Activated T-helper 17 cell treated with anti-CD3 and anti-CD28 coated beads, Interleukin-2, amount 50 U/mL, for 72 hours (primary cell): ENCODE measurements at regions not wholly inside any gene's neighbourhood (a gene's known extent, or its start where the extent isn't known, plus 50 kb on each side); places are given as distances from the start of the nearest gene placed in this dataset.

Experiments
- ATAC-seq: fragments of 150-1000 bp; cut with Tn5 transposase; replicated peaks from 2 replicates; pipeline ENCODE4 v1.10.0; 2021; ENCODE audit warnings: mild to moderate bottlenecking, moderate library complexity
- H3K27ac Mint-ChIP-seq: one replicate; pipeline ENCODE4 v1.8.0; 2022; ENCODE audit warnings: mixed read lengths
- H3K27me3 Mint-ChIP-seq: one replicate; pipeline ENCODE4 v1.8.0; 2022; ENCODE audit warnings: mixed read lengths
- H3K36me3 Mint-ChIP-seq: one replicate; pipeline ENCODE4 v1.8.0; 2022; ENCODE audit warnings: low read depth, mild to moderate bottlenecking, mixed read lengths
- H3K4me1 Mint-ChIP-seq: one replicate; pipeline ENCODE4 v1.8.0; 2022; ENCODE audit warnings: mixed read lengths
- H3K4me3 Mint-ChIP-seq: one replicate; pipeline ENCODE4 v1.8.0; 2022; ENCODE audit warnings: mild to moderate bottlenecking, mixed read lengths
- H3K9me3 Mint-ChIP-seq: one replicate; pipeline ENCODE4 v1.8.0; 2022; ENCODE audit warnings: mixed read lengths

DNA sequence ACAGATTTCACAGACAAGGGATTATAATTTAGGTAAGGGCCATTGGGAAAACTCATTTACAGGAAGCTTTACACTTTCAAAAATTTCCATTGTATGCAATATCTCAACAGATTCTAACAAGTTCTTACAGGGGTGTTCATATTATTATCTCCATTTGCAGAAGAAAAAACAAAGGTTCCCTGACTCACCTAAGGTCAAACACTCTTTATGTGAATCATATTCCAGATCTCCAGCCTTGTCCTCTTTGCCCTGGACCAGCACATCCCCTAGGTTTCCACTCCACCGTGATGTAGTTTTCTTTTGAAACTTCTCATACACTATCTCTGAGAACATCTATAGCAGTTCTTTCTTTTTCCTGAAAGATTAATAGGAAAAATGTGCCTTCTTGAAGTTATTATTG, 96.4 kb upstream of the HS3ST1 start:
- H3K4me3 Mint-ChIP-seq, result no peak overlapping the region
- no peak overlapping the region for H3K27ac Mint-ChIP-seq
- peaks cover 5% of the 10 kb centered on the region for H3K27me3 Mint-ChIP-seq
- no peaks in the 10 kb centered on the region for H3K4me1 Mint-ChIP-seq
- no peaks in the 10 kb centered on the region for H3K9me3 Mint-ChIP-seq
- no peak for ATAC-seq
- H3K36me3 Mint-ChIP-seq, result no peaks in the 10 kb centered on the region

DNA sequence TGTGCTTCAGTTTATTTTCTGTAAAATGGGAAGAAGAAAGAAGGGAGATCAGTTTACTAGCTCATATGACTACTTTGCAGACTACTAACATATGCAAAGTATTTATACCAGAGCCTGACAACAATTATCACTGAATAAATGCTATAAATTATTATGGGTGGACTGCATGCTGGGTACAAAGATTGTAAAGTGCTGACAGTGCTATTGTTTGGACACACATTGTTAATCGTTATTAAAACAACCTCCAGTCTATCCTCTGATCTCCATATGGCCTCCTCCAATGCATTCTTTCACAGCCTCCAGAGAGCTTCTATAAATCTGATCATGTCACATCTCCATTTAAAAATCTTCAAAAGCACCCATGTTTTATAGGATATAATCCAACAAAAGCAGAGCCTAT, 90.1 kb upstream of the HS3ST1 start:
- ATAC-seq, result no peak
- H3K27ac Mint-ChIP-seq, result no peak overlapping the region
- H3K36me3 Mint-ChIP-seq, result no peaks in the 10 kb centered on the region
- H3K9me3 Mint-ChIP-seq, result no peaks in the 10 kb centered on the region
- no peaks in the 10 kb centered on the region for H3K27me3 Mint-ChIP-seq
- H3K4me1 Mint-ChIP-seq, result no peaks in the 10 kb centered on the region
- H3K4me3 Mint-ChIP-seq, result no peak overlapping the region

DNA sequence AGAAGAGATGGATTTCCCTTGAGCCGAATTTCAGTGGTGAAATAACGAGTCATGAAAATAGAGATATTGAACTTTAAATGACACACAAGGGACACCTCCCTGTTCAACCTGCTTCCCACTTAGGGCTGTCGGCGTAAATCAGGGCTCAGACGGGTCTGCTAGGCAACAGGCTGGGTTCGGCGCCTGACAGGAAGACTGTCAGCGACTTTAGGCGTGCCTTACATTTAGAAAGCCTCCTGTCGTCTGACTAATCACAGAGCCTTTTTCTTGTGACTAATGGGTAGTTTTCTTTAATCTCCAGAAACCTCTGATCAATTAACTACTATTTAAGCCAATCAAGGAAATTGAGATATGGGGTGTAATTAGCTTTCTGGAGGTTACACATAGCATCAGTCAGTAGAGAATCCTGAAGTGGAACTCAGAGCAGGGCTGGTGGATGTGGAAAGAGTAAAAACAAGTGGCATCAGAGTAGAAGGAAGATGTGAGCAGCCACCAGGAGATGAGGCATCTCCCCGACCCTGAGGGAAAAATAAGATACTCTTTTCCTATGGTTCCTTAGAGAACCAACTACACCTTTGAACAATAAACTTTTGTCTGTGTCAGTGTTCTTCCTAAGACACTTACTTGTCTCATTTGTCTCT, 86.2 kb upstream of the HS3ST1 start:
- no peaks in the 10 kb centered on the region for H3K36me3 Mint-ChIP-seq
- H3K27me3 Mint-ChIP-seq, result peaks cover 7% of the 10 kb centered on the region
- H3K27ac Mint-ChIP-seq, result no peak overlapping the region
- no peaks in the 10 kb centered on the region for H3K4me1 Mint-ChIP-seq
- no peaks in the 10 kb centered on the region for H3K9me3 Mint-ChIP-seq
- H3K4me3 Mint-ChIP-seq, result no peak overlapping the region
- ATAC-seq, result no peak

DNA sequence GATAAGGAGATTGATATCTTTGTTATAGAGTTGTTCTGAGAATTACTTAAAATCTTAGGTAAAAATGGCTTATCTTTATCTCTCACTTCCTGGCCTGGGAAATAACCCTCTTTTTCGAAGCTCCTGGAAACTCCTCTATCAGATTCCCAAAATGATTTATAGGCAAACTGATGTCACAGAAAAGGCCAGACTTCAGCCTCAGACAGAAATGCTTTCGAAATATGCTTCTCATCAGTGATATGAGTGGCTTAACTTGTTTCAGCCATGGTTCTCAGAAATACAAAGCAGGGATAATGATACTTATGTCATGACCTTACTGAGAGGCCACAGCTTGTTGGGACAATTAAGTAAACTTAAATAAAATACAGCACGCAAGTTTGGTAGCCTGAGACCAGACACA, 85.3 kb upstream of the HS3ST1 start:
- no peaks in the 10 kb centered on the region for H3K36me3 Mint-ChIP-seq
- no peak for ATAC-seq
- peaks cover 7% of the 10 kb centered on the region for H3K27me3 Mint-ChIP-seq
- H3K4me1 Mint-ChIP-seq, result no peaks in the 10 kb centered on the region
- no peak overlapping the region for H3K27ac Mint-ChIP-seq
- H3K4me3 Mint-ChIP-seq, result no peak overlapping the region
- no peaks in the 10 kb centered on the region for H3K9me3 Mint-ChIP-seq

DNA sequence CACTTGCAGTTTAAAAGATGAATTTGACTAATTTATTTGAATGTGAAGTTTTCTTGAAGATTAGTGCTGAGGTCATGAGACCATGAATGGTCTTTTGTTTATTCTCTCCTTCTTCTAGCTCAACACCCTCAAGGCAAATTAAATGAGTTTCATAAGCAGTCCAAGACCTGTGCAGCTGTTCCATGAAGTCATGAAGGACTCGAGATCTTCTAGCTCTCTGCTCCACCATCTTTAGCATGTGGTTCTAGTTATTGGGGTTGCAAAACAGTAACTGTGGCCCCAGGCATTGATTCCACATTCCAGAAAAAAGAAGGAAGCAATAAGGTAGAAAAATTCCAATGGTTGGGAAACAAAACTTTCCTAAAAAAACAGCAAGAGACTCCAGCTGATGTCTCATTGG, 84.2 kb upstream of the HS3ST1 start:
- Mint-ChIP-seq H3K9me3 (no peaks in the 10 kb centered on the region), H3K36me3 (no peaks in the 10 kb centered on the region), H3K4me3 (no peak overlapping the region), H3K27ac (no peak overlapping the region), H3K27me3 (peaks cover 7% of the 10 kb centered on the region), H3K4me1 (no peaks in the 10 kb centered on the region)
- ATAC-seq, result no peak

DNA sequence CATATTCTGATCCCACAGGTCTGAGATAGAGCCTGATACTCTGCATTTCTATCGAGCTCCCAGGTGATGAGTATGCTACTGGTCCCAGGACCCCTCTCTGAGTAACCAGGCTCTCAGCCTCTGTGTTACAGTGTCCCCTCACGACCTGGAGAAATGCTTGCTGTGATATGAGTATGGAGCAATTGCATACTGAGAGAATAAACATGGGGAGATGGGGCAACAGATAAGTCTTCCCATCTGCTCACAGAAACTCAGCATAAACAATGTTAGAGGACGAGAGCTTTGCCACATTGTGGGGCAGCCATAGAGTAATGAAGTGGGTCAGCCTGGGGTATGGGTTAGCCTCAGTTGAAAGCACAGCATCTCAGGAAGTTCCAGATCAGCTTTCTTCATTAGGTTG, 82.6 kb upstream of the HS3ST1 start:
- no peaks in the 10 kb centered on the region for H3K9me3 Mint-ChIP-seq
- no peak overlapping the region for H3K4me3 Mint-ChIP-seq
- H3K27me3 Mint-ChIP-seq, result peaks cover 7% of the 10 kb centered on the region
- no peak for ATAC-seq
- H3K36me3 Mint-ChIP-seq, result no peaks in the 10 kb centered on the region
- no peak overlapping the region for H3K27ac Mint-ChIP-seq
- no peaks in the 10 kb centered on the region for H3K4me1 Mint-ChIP-seq

DNA sequence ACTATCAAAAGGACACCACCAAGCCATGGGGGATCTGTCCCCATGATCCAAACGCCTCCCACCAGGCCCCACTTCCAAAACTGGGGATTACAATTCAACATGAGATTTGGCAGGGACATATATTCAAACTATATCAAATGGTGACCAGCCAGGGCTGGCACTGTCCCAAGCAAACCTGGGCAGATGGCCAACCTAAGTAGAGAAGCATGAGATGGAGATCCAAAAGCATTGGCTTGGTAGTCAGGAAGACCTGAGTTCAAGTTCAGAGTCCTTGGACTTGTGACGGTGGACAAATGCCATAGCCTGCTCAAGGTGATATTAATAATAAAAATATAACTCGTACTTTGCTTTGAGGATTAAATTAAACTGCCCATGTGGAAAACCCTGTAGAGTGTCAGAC, 79.2 kb upstream of the HS3ST1 start:
- Mint-ChIP-seq H3K36me3 (no peaks in the 10 kb centered on the region), H3K9me3 (no peaks in the 10 kb centered on the region), H3K27ac (no peak overlapping the region), H3K4me1 (peaks cover 6% of the 10 kb centered on the region), H3K4me3 (no peak overlapping the region), H3K27me3 (peaks cover 3% of the 10 kb centered on the region)
- no peak for ATAC-seq

DNA sequence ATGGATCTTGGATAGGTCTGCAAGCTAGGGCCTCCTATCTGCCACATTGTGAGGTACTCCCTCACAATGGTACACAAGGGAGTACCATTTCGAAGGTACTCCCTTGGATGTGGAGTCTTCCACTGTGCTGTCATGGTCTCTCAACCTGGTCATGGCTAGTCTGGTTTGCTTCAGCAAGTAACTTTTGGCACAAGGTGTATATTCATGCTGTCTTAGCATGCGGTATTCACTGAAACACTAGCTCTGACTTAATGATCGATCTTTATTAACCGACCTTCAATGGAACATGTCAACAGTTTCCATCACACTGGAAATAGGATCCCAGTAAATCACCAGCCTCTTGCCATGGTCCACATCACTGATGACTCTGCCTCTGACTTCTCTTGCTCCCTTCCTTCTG, 77.5 kb upstream of the HS3ST1 start:
- H3K27ac Mint-ChIP-seq, result no peak overlapping the region
- H3K27me3 Mint-ChIP-seq, result no peaks in the 10 kb centered on the region
- H3K4me3 Mint-ChIP-seq, result no peak overlapping the region
- H3K36me3 Mint-ChIP-seq, result no peaks in the 10 kb centered on the region
- peaks cover 4% of the 10 kb centered on the region for H3K9me3 Mint-ChIP-seq
- ATAC-seq, result no peak
- peaks cover 6% of the 10 kb centered on the region for H3K4me1 Mint-ChIP-seq

DNA sequence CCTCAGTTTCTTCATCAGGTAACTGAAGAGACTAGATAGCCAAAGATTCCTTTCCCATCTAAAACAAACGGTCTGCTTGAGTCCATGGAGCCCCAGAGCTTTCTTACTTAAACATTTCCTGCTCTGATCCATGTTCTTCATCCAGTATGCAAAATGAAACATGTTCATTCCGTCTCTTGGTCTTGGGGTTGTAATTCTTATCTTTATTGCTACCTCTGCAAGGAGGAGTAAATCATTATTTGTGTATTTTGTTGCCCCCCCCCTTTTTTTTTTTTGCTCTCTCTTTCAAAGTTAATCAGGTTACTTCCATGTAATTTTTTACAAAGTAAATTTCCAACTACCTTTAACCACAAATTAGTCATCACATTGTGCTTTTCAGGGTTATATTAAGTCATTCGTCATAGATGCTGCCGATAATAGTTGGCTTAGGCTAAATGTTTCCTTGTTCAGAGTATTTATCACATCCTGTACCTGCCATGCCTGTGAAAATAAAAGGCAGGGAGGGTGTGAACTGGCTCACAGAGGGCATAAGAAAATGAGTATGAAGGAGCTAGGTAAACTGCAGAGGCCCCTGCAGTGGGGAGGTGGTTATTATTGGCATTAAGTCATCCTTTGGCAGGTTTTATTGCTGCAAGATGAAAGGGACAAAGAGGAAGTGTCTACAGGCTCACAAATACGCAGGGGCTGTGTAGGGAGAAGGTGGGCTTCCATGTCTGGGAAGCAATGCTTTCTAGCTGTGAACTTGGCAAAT, 76.7 kb upstream of the HS3ST1 start:
- Mint-ChIP-seq H3K4me1 (peaks cover 6% of the 10 kb centered on the region), H3K4me3 (peak overlapping the region; percentile 40), H3K9me3 (peaks cover 4% of the 10 kb centered on the region), H3K27me3 (no peaks in the 10 kb centered on the region), H3K27ac (peak overlapping the region; percentile 76), H3K36me3 (no peaks in the 10 kb centered on the region)
- ATAC-seq, result peak; percentile 91

DNA sequence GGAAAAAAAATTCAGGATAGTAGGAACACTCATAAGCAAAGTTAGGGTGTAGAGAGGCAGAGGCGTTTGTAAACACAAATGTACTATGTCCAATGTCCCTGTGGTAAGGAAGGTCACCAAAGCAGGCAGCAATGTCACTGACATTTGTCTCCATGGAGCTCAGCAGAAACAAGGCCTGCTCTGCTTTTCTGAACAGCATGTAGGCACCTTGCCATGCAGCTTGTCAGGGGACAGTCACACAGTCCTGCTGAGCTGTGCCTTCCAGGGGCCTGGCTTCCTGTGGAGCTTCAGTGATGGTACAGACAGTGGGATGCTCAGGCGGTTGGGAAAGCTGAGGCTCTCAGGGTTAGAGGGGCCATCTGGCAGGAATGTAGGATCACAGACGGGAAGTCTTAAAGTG, 74.5 kb upstream of the HS3ST1 start:
- Mint-ChIP-seq H3K4me1 (peaks cover 6% of the 10 kb centered on the region), H3K4me3 (no peak overlapping the region), H3K36me3 (no peaks in the 10 kb centered on the region), H3K27ac (no peak overlapping the region), H3K27me3 (no peaks in the 10 kb centered on the region), H3K9me3 (peaks cover 4% of the 10 kb centered on the region)
- no peak for ATAC-seq

DNA sequence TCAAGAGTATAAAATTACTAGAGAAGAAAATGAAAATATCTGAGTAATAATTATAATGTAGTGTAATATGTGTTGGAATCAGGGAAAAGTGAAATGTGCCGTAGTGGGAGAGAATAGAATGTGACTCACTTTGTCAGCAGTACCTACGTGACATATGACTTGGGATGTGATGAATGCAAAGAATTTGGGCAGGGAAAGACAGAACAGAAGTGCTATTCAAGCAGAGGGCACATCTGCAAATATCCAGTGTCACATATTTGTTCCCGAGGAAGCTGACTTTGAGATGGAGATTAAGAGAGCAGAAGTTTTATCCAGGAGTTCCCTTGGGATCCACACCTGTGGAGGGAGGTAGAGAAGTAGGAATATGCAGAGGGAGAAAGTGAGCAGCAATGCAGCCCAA, 69.3 kb upstream of the HS3ST1 start:
- H3K36me3 Mint-ChIP-seq, result no peaks in the 10 kb centered on the region
- no peak overlapping the region for H3K4me3 Mint-ChIP-seq
- no peaks in the 10 kb centered on the region for H3K27me3 Mint-ChIP-seq
- ATAC-seq, result no peak
- peaks cover 4% of the 10 kb centered on the region for H3K9me3 Mint-ChIP-seq
- H3K4me1 Mint-ChIP-seq, result no peaks in the 10 kb centered on the region
- H3K27ac Mint-ChIP-seq, result no peak overlapping the region

DNA sequence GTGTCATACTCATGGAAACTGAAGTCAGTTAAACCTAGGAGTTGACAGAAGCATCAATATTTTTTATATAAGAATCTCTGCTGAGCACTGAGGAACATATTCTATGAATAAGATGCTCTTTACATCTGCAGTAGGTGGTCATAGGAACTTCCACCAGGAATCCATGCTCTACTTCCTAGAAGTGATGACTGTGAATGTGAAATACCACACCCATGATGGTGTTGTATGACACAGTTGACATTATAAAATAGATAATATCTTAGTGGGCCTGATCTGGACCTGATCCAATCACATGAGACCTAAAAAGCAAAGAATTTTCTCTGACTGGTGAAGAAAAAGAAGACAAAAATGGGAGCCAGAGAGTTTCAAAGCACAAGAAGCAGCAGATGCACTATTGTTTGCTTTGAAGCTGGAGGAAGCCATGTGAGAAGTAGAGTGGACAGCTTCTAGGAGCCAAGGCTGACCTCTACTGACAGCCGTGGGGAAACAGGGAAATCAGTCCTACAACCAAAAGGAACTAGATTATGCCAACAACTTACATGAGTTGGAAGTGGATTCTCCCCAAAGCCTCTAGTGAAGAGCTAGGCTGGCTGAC, 68.6 kb upstream of the HS3ST1 start:
- no peaks in the 10 kb centered on the region for H3K4me1 Mint-ChIP-seq
- peaks cover 4% of the 10 kb centered on the region for H3K9me3 Mint-ChIP-seq
- no peaks in the 10 kb centered on the region for H3K27me3 Mint-ChIP-seq
- no peaks in the 10 kb centered on the region for H3K36me3 Mint-ChIP-seq
- H3K27ac Mint-ChIP-seq, result no peak overlapping the region
- ATAC-seq, result no peak
- H3K4me3 Mint-ChIP-seq, result no peak overlapping the region

DNA sequence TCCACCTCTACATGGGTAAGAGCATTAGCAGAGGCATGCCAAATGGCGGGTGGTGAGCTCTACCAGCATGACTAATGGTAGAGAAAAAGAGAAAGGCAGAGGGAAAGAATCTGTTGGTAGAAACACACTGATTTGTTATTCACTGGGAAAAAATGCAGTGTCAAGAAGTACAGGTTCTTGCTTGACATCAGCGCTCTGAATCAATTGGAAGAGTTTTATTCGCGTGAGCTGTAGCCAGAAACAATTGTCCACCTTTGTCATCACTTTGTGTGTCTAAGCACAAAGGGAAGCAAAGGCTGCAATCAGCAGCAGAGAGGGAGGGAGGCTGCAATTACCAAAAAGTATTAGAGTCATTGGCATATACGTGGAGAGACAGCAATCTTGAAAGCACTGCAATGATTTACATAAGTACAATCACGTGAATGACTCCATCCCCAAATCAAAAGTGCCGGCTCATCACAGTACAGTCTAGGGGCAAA, 67.7 kb upstream of the HS3ST1 start:
- H3K9me3 Mint-ChIP-seq, result no peaks in the 10 kb centered on the region
- no peaks in the 10 kb centered on the region for H3K4me1 Mint-ChIP-seq
- no peak overlapping the region for H3K27ac Mint-ChIP-seq
- H3K27me3 Mint-ChIP-seq, result no peaks in the 10 kb centered on the region
- H3K4me3 Mint-ChIP-seq, result no peak overlapping the region
- no peaks in the 10 kb centered on the region for H3K36me3 Mint-ChIP-seq
- no peak for ATAC-seq

DNA sequence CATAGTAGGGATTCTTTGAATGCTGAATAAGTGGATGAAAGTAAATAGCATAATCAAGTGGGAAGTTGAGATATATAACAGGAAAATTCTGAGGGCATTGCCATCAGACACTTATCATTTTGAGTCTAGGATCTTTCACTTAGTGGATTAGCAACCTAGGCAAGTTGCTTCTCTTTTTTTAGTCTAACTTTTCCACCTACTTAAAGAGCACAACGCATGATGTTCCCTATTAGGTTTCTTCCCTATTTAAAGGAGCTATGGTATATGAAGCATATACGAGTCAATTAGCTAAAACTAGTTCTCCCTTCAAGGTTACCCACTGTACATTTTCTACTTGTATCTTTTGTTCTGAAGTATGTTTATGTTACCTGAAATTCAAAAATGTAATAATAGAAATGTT, 67.1 kb upstream of the HS3ST1 start:
- H3K4me3 Mint-ChIP-seq, result no peak overlapping the region
- no peak for ATAC-seq

DNA sequence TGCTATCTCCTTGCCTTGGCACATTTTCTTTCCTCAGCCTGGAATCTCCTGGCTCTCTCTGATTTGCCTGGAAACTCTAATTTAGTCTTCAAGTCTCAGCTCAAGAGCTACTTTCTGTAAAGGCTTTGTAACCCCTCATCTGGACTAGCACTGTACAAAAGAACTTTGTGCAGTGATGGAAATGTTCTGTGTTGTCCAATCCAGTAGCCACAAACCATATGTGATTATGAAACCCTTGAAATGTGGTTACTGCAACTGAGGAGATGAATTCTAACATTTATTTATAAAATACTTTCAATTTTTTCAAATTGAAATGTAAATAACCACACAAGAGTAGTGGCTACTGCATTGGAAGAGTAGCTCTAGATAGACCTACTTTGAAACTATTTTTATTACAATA, 66.6 kb upstream of the HS3ST1 start:
- no peaks in the 10 kb centered on the region for H3K4me1 Mint-ChIP-seq
- H3K27me3 Mint-ChIP-seq, result no peaks in the 10 kb centered on the region
- no peak for ATAC-seq
- H3K4me3 Mint-ChIP-seq, result no peak overlapping the region
- H3K9me3 Mint-ChIP-seq, result no peaks in the 10 kb centered on the region
- no peak overlapping the region for H3K27ac Mint-ChIP-seq
- no peaks in the 10 kb centered on the region for H3K36me3 Mint-ChIP-seq

More for the DNA sequence above, 67.1 kb upstream of the HS3ST1 start:
- H3K27ac Mint-ChIP-seq, result no peak overlapping the region
- H3K4me1 Mint-ChIP-seq, result no peaks in the 10 kb centered on the region
- no peaks in the 10 kb centered on the region for H3K36me3 Mint-ChIP-seq
- H3K9me3 Mint-ChIP-seq, result no peaks in the 10 kb centered on the region
- H3K27me3 Mint-ChIP-seq, result no peaks in the 10 kb centered on the region
